Ovary (tissue), 1 donor: ENCODE measurements at regions not wholly inside any gene's neighbourhood (a gene's known extent, or its start where the extent isn't known, plus 50 kb on each side); places are given as distances from the start of the nearest gene placed in this dataset.

Source experiments
- EP300 ChIP-seq: sonication (generic); formaldehyde crosslinking; IDR thresholded peaks from one replicate; pipeline ENCODE4 v1.6.1; 2017; ENCODE audit warnings: antibody characterized with exemption
- POLR2A ChIP-seq: fragments of 450-650 bp; IDR thresholded peaks from one replicate; pipeline ENCODE4 v1.6.1; 2017; ENCODE audit warnings: antibody characterized with exemption, mild to moderate bottlenecking, moderate library complexity

GRCh38 chr1:101444381-101444780 lies 207.6 kb downstream of the S1PR1 start:
- TF ChIP-seq POLR2A, result no peak
- TF ChIP-seq EP300, result no peak
